ENCODE measurements at regions not wholly inside any gene's neighbourhood (a gene's known extent, or its start where the extent isn't known, plus 50 kb on each side); places are given as distances from the start of the nearest gene placed in this dataset.

DNA sequence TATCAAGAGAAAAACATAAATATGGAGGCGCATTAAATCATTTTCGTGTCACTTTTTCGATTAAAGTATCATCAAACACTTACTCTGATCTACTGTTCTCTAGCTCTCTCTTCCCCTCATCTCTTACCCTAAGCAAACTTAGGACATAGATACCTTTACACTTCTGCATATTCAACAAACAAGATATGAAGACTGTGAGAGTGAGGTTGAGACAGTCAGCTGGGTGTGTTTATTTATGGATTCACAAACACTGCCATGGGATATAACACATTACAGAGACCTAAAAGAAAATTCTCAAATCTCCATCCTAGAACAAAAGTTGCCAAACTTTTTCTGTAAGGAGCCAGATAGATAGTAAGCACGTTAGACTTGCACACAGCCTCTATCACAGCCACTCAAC is 85.2 kb upstream of the ZNF385D start:
- TF ChIP-seq, protein P1, sequence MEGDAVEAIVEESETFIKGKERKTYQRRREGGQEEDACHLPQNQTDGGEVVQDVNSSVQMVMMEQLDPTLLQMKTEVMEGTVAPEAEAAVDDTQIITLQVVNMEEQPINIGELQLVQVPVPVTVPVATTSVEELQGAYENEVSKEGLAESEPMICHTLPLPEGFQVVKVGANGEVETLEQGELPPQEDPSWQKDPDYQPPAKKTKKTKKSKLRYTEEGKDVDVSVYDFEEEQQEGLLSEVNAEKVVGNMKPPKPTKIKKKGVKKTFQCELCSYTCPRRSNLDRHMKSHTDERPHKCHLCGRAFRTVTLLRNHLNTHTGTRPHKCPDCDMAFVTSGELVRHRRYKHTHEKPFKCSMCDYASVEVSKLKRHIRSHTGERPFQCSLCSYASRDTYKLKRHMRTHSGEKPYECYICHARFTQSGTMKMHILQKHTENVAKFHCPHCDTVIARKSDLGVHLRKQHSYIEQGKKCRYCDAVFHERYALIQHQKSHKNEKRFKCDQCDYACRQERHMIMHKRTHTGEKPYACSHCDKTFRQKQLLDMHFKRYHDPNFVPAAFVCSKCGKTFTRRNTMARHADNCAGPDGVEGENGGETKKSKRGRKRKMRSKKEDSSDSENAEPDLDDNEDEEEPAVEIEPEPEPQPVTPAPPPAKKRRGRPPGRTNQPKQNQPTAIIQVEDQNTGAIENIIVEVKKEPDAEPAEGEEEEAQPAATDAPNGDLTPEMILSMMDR (conservative IDR thresholded peaks at IDR 0.05), result no peak
- H3K27ac ChIP-seq, result no peak overlapping the region

DNA sequence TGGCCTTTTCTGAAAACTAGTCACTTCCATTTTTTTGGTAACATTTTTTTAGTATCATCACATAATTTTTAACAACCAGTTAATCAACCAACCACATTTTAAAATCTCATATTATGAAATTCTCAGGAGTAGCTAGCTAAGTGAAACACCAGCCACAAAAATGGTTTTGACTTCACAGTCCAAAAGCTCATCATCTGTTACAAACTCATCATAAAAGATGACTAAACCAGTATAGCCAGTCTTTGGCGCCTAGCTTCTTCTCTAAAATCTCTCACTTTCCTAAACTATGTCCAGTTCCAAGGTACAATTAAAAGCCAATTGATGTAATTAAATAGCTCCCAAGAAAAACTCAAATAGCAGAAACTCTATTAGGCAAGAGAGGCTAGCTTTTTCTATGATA is 88.2 kb upstream of the ZNF385D start:
- TF ChIP-seq, protein P1 (conservative IDR thresholded peaks at IDR 0.05), result no peak
- no peak overlapping the region for H3K27ac ChIP-seq

DNA sequence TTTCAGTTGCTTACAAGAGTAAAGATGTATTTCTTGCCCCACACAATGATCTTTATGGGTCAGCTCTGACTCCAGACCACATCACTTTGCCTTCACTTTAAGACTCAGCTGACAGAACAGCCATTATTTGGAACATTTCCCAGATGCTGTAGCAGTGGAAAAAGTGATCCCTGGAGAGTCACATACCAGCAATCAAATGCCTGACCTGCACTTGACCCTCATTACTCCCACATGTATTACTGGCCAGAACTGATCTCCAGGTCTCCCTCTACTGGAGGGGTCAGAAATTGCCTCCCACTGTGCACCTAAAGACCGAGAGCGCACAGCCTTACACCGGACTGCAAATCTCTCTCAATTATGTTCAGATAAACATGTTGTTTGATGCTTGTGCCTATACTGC is 88.6 kb upstream of the ZNF385D start:
- TF ChIP-seq, protein P1 (conservative IDR thresholded peaks at IDR 0.05), result peak; percentile 55
- H3K27ac ChIP-seq, result no peak overlapping the region

DNA sequence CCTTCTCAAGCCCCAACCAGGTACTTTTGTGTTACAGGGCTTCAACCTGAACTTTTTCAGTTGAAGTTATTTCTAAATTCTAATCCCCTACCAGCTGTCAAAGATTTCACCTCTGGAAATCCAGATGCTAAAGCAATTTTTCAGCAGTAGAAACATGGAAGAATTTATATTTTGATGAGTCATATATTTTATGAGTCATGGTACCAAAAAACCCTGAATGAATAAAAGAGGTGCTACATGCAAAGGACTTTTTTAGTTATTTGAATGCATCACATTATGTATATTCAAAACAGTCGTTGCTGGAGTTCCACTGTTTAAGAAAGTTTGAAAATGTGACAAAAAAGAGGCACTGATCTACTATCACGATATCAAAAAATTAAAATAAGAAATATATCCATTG is 96.0 kb upstream of the ZNF385D start:
- TF ChIP-seq, protein P1 (conservative IDR thresholded peaks at IDR 0.05), result no peak
- no peak overlapping the region for H3K27ac ChIP-seq

DNA sequence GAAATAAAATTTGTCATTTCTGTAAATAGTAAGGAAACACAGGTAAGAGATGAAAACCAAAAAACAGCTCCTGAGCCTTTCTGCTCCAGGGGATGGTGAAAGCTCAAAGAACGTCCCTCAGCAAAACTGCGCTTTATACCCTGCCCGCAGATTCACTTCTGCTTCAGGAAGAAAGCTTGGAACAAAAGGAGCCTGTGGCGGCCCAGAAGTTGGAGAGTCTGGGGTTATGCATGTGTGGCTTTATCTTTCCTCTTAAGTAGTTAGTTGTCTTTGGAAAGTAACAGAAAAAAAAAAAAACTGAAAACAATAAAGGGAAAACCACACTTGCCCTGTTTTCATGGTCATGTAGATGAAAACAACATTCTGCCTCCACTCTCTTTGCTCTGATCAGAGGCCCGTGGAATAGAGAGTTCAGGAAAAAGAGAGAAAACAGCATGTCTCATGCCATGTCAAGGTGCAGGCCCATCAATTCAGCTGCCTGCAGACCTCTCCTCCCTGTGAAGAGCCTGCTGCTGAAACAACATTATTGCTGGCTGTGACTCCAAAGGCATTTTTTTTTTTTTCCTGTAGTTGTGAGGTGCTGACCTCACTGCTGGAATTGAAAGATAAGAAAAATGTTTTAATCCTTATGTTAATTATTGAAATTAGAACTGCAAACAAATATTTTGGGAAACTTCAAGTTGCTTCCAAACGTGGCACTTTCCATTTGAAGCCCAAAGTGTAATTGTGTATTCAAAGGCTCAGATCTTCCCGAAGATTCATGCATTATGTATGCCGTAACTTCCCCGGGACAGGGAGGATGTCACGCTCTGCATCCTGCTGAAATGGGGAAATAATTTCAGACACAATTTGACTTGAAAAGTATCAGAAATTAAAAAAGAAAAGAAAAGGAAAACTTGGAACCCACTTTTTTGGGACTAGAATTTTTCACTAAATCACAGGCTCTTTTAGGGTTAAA is 108.4 kb upstream of the ZNF385D start:
- TF ChIP-seq, protein P1 (conservative IDR thresholded peaks at IDR 0.05), result no peak
- no peak overlapping the region for H3K27ac ChIP-seq

DNA sequence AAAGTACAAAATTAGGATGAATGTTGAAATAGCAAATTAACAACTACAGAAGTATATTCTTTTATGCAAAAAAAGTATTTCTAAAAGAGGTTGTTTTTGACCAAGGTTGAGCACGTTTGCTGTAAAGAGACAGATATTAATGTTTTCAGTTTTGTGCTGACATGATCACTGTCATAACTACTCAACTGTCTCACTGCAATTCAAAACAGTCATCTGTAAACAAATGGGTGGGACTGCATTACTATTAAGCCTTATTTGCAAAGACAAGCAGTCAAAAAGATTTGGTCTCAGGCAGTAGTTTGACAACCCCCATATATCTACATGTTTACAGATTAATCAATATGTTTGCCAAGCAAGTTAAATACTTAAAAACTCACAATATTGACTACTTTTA is 109.1 kb upstream of the ZNF385D start:
- TF ChIP-seq, protein P1 (conservative IDR thresholded peaks at IDR 0.05), result no peak
- no peak overlapping the region for H3K27ac ChIP-seq

DNA sequence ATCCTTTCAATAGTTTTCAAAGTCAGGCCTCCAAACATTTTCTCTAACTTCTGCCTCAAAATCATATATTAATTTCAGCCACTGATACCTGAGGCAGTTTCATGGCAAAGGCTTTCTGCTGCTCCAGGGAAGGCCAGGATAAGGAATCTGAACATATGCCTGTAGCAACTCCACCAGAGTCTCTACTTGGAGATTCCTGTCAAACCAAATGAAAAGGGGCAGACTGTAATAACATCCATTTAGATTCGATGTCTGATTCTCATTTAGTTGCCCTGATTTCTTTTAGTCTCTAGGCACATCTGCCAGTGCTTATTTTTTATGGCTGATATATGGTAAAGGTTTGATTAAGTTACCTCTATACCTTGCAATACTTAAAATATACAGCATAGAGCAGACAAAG is 109.6 kb upstream of the ZNF385D start:
- no peak overlapping the region for H3K27ac ChIP-seq
- TF ChIP-seq, protein P1 (conservative IDR thresholded peaks at IDR 0.05), result no peak
